ENCODE measurements at regions not wholly inside any gene's neighbourhood (a gene's known extent, or its start where the extent isn't known, plus 50 kb on each side); places are given as distances from the start of the nearest gene placed in this dataset.

GRCh38 chr6:155787168-155787567, 331.5 kb upstream of the NOX3 start:
- no peaks in the 10 kb centered on the region for H3K36me3 ChIP-seq (ENCODE audit: control insufficient read depth, insufficient read depth, low read length)
- H3K27ac ChIP-seq (ENCODE audit: low read length): no peak overlapping the region
- no peaks in the 10 kb centered on the region; the same call in 1 of the 2 replicates for H3K9me3 ChIP-seq (ENCODE audit: control insufficient read depth, insufficient read depth, low read length)
- no peak for DNase-seq (ENCODE audit: low read depth, low spot score)
- H3K4me3 ChIP-seq (ENCODE audit: low read length): no peak overlapping the region
- H3K27me3 ChIP-seq (ENCODE audit: control insufficient read depth, insufficient read depth, low read length): no peaks in the 10 kb centered on the region
- H3K4me1 ChIP-seq (ENCODE audit: control insufficient read depth, insufficient read depth, low read length): peaks cover 3% of the 10 kb centered on the region; the same call in 1 of the 2 replicates
- no CpG with 5 or more reads among the region's 5 CpGs for WGBS (ENCODE audit: insufficient coverage, insufficient read length)

GRCh38 chr6:155786528-155786927, 330.9 kb upstream of the NOX3 start:
- Histone ChIP-seq H3K4me3 (ENCODE audit: low read length) (no peak overlapping the region), H3K4me1 (ENCODE audit: control insufficient read depth, insufficient read depth, low read length) (peaks cover 3% of the 10 kb centered on the region; the same call in 1 of the 2 replicates), H3K9me3 (ENCODE audit: control insufficient read depth, insufficient read depth, low read length) (no peaks in the 10 kb centered on the region; the same call in 1 of the 2 replicates), H3K27me3 (ENCODE audit: control insufficient read depth, insufficient read depth, low read length) (no peaks in the 10 kb centered on the region), H3K27ac (ENCODE audit: low read length) (no peak overlapping the region), H3K36me3 (ENCODE audit: control insufficient read depth, insufficient read depth, low read length) (no peaks in the 10 kb centered on the region)
- no CpG with 5 or more reads among the region's 1 CpG for WGBS (ENCODE audit: insufficient coverage, insufficient read length)
- no peak for DNase-seq (ENCODE audit: low read depth, low spot score)

- no peak overlapping the region for H3K27ac ChIP-seq (ENCODE audit: low read length)
- WGBS (ENCODE audit: insufficient coverage, insufficient read length): 100% methylated on average over 2 of the region's 9 CpGs
Measured at GRCh38 chr6:155782739-155783459, 327.3 kb upstream of the NOX3 start.

GRCh38 chr6:155782320-155782731, 326.7 kb upstream of the NOX3 start:
- Histone ChIP-seq H3K9me3 (ENCODE audit: control insufficient read depth, insufficient read depth, low read length) (no peaks in the 10 kb centered on the region), H3K4me1 (ENCODE audit: control insufficient read depth, insufficient read depth, low read length) (no peaks in the 10 kb centered on the region), H3K27ac (ENCODE audit: low read length) (no peak overlapping the region), H3K4me3 (ENCODE audit: low read length) (no peak overlapping the region), H3K27me3 (ENCODE audit: control insufficient read depth, insufficient read depth, low read length) (no peaks in the 10 kb centered on the region), H3K36me3 (ENCODE audit: control insufficient read depth, insufficient read depth, low read length) (no peaks in the 10 kb centered on the region)
- DNase-seq (ENCODE audit: low read depth, low spot score): no peak

More at GRCh38 chr6:155782739-155783459, 327.3 kb upstream of the NOX3 start:
- Histone ChIP-seq H3K36me3 (ENCODE audit: control insufficient read depth, insufficient read depth, low read length) (no peaks in the 10 kb centered on the region), H3K4me1 (ENCODE audit: control insufficient read depth, insufficient read depth, low read length) (no peaks in the 10 kb centered on the region), H3K27me3 (ENCODE audit: control insufficient read depth, insufficient read depth, low read length) (no peaks in the 10 kb centered on the region), H3K9me3 (ENCODE audit: control insufficient read depth, insufficient read depth, low read length) (no peaks in the 10 kb centered on the region; the same call in 1 of the 2 replicates), H3K4me3 (ENCODE audit: low read length) (no peak overlapping the region)
- no peak for DNase-seq (ENCODE audit: low read depth, low spot score)

- Histone ChIP-seq H3K9me3 (ENCODE audit: control insufficient read depth, insufficient read depth, low read length) (no peaks in the 10 kb centered on the region), H3K4me3 (ENCODE audit: low read length) (no peak overlapping the region), H3K36me3 (ENCODE audit: control insufficient read depth, insufficient read depth, low read length) (no peaks in the 10 kb centered on the region), H3K27me3 (ENCODE audit: control insufficient read depth, insufficient read depth, low read length) (no peaks in the 10 kb centered on the region), H3K27ac (ENCODE audit: low read length) (no peak overlapping the region), H3K4me1 (ENCODE audit: control insufficient read depth, insufficient read depth, low read length) (no peaks in the 10 kb centered on the region)
- DNase-seq (ENCODE audit: low read depth, low spot score): no peak
- WGBS (ENCODE audit: insufficient coverage, insufficient read length): no CpG with 5 or more reads among the region's 2 CpGs
Measured at GRCh38 chr6:155779456-155779855, 323.8 kb upstream of the NOX3 start.

GRCh38 chr6:155778336-155778735, 322.7 kb upstream of the NOX3 start:
- DNase-seq (ENCODE audit: low read depth, low spot score): no peak
- H3K4me1 ChIP-seq (ENCODE audit: control insufficient read depth, insufficient read depth, low read length): no peaks in the 10 kb centered on the region
- no peaks in the 10 kb centered on the region for H3K27me3 ChIP-seq (ENCODE audit: control insufficient read depth, insufficient read depth, low read length)
- H3K9me3 ChIP-seq (ENCODE audit: control insufficient read depth, insufficient read depth, low read length): no peaks in the 10 kb centered on the region
- H3K36me3 ChIP-seq (ENCODE audit: control insufficient read depth, insufficient read depth, low read length): no peaks in the 10 kb centered on the region
- H3K4me3 ChIP-seq (ENCODE audit: low read length): no peak overlapping the region
- no CpG with 5 or more reads among the region's 2 CpGs for WGBS (ENCODE audit: insufficient coverage, insufficient read length)
- no peak overlapping the region for H3K27ac ChIP-seq (ENCODE audit: low read length)

GRCh38 chr6:155771822-155772221, 316.2 kb upstream of the NOX3 start:
- no peaks in the 10 kb centered on the region for H3K4me1 ChIP-seq (ENCODE audit: control insufficient read depth, insufficient read depth, low read length)
- no peaks in the 10 kb centered on the region for H3K36me3 ChIP-seq (ENCODE audit: control insufficient read depth, insufficient read depth, low read length)
- WGBS (ENCODE audit: insufficient coverage, insufficient read length): no CpG with 5 or more reads among the region's 1 CpG
- no peak overlapping the region for H3K27ac ChIP-seq (ENCODE audit: low read length)
- no peak for DNase-seq (ENCODE audit: low read depth, low spot score)
- no peaks in the 10 kb centered on the region for H3K27me3 ChIP-seq (ENCODE audit: control insufficient read depth, insufficient read depth, low read length)
- H3K4me3 ChIP-seq (ENCODE audit: low read length): no peak overlapping the region
- H3K9me3 ChIP-seq (ENCODE audit: control insufficient read depth, insufficient read depth, low read length): no peaks in the 10 kb centered on the region

- Histone ChIP-seq H3K27me3 (ENCODE audit: control insufficient read depth, insufficient read depth, low read length) (no peaks in the 10 kb centered on the region), H3K27ac (ENCODE audit: low read length) (no peak overlapping the region), H3K4me1 (ENCODE audit: control insufficient read depth, insufficient read depth, low read length) (no peaks in the 10 kb centered on the region), H3K9me3 (ENCODE audit: control insufficient read depth, insufficient read depth, low read length) (no peaks in the 10 kb centered on the region), H3K36me3 (ENCODE audit: control insufficient read depth, insufficient read depth, low read length) (no peaks in the 10 kb centered on the region), H3K4me3 (ENCODE audit: low read length) (no peak overlapping the region)
- no peak for DNase-seq (ENCODE audit: low read depth, low spot score)
Measured at GRCh38 chr6:155770856-155771255, 315.2 kb upstream of the NOX3 start.

- Histone ChIP-seq H3K4me1 (ENCODE audit: control insufficient read depth, insufficient read depth, low read length) (no peaks in the 10 kb centered on the region), H3K27ac (ENCODE audit: low read length) (no peak overlapping the region), H3K27me3 (ENCODE audit: control insufficient read depth, insufficient read depth, low read length) (no peaks in the 10 kb centered on the region)
Measured at GRCh38 chr6:155770313-155770712, 314.7 kb upstream of the NOX3 start.

GRCh38 chr6:155765275-155766194, 309.9 kb upstream of the NOX3 start:
- no peak overlapping the region for H3K27ac ChIP-seq (ENCODE audit: low read length)
- DNase-seq (ENCODE audit: low read depth, low spot score): no peak
- 100% methylated on average over 2 of the region's 8 CpGs for WGBS (ENCODE audit: insufficient coverage, insufficient read length)

More at GRCh38 chr6:155770313-155770712, 314.7 kb upstream of the NOX3 start:
- Histone ChIP-seq H3K36me3 (ENCODE audit: control insufficient read depth, insufficient read depth, low read length) (no peaks in the 10 kb centered on the region), H3K4me3 (ENCODE audit: low read length) (no peak overlapping the region), H3K9me3 (ENCODE audit: control insufficient read depth, insufficient read depth, low read length) (no peaks in the 10 kb centered on the region)
- no peak for DNase-seq (ENCODE audit: low read depth, low spot score)

More at GRCh38 chr6:155765275-155766194, 309.9 kb upstream of the NOX3 start:
- no peaks in the 10 kb centered on the region for H3K36me3 ChIP-seq (ENCODE audit: control insufficient read depth, insufficient read depth, low read length)
- no peaks in the 10 kb centered on the region for H3K27me3 ChIP-seq (ENCODE audit: control insufficient read depth, insufficient read depth, low read length)
- H3K9me3 ChIP-seq (ENCODE audit: control insufficient read depth, insufficient read depth, low read length): no peaks in the 10 kb centered on the region
- no peak overlapping the region for H3K4me3 ChIP-seq (ENCODE audit: low read length)
- H3K4me1 ChIP-seq (ENCODE audit: control insufficient read depth, insufficient read depth, low read length): no peaks in the 10 kb centered on the region
